ENCODE measurements at regions not wholly inside any gene's neighbourhood (a gene's known extent, or its start where the extent isn't known, plus 50 kb on each side); places are given as distances from the start of the nearest gene placed in this dataset.

- TF ChIP-seq POLR2A (IDR thresholded peaks at IDR 0.05; ENCODE audit: low read depth, low read length) (no peak), POLR2AphosphoS5 (IDR thresholded peaks at IDR 0.05; ENCODE audit: low read depth, low read length) (no peak), TAF1 (IDR thresholded peaks at IDR 0.05; ENCODE audit: low read depth, low read length) (no peak), SPI1 (IDR thresholded peaks at IDR 0.05; ENCODE audit: low read depth, low read length) (no peak)
Observed at GRCh38 chr22:48268771-48269552, 1506.5 kb downstream of the TBC1D22A start.

Measured in GM12891 (cell line).